ENCODE measurements at regions not wholly inside any gene's neighbourhood (a gene's known extent, or its start where the extent isn't known, plus 50 kb on each side); places are given as distances from the start of the nearest gene placed in this dataset.

DNA sequence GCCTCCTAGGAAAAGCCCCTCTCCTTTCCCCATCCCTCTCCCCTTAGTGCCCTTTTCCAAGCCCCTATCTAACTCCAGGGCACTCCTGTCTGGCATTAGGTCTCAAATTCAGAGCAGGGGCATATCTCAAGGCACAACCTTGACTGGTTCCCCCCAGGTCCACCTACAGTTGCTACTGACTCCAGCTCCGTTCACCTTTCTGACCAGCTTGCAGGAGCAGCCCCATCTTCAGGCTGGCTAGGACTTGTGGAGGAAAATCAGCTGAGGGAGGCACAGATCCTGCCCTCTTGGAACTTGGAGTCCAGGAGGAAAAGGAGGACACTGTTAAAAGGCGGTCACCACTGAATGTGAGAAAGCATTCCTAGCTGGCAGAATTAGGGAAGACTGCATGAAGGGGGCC is 152.4 kb downstream of the ZFP36L2 start:
- ChIA-PET POLR2A (interaction anchor here (1.0 to 1.3 kb wide), 2 partner anchors 15 to 56 kb away, joined by 3 read pairs; no protein-coding TSS in a partner anchor), CTCF (interaction anchor here (0.9 kb wide), 1 partner anchor 32 kb away, joined by 5 read pairs; no protein-coding TSS in a partner anchor)
- Histone ChIP-seq H3K4me3 (ENCODE audit: low read depth, low read length) (no peak overlapping the region), H3K27me3 (ENCODE audit: control insufficient read depth, insufficient read depth, low read length) (no peaks in the 10 kb centered on the region), H3K9me3 (ENCODE audit: control insufficient read depth, insufficient read depth, low read length) (no peaks in the 10 kb centered on the region), H3K27ac (ENCODE audit: low read depth, low read length) (peak overlapping the region; percentile 31)
- TF ChIP-seq CTCF (IDR thresholded peaks at IDR 0.05; ENCODE audit: low read depth, low read length), result no peak
- DNase-seq (ENCODE audit: low read depth, low spot score), result no peak

DNA sequence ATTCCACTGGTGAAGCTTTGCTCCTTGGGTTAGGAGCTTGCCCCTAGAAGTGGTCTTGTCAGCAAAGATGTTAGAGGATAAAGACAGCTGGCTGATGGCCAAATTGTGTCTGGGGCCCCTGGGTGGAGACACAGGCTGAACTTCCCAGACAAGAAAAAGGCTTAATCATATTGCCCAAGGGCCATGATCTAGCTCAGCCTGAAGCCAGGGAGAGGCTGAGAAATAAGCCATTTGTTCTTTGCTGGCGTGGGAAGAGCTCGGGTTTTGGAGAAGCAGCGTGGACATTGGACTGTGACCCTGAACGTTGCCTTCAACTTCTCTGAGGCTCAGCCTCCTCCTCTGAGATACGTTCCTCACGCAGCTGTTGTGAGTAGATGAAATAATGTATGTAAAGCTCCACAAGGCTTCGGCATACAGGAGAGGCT is 153.0 kb downstream of the ZFP36L2 start:
- POLR2A ChIA-PET, result no interaction called here
- no peak overlapping the region for H3K4me3 ChIP-seq (ENCODE audit: low read depth, low read length)
- CTCF ChIA-PET, result no interaction called here
- DNase-seq (ENCODE audit: low read depth, low spot score), result no peak
- no peaks in the 10 kb centered on the region for H3K9me3 ChIP-seq (ENCODE audit: control insufficient read depth, insufficient read depth, low read length)
- no peak overlapping the region for H3K27ac ChIP-seq (ENCODE audit: low read depth, low read length)
- H3K27me3 ChIP-seq (ENCODE audit: control insufficient read depth, insufficient read depth, low read length), result no peaks in the 10 kb centered on the region
- TF ChIP-seq CTCF (IDR thresholded peaks at IDR 0.05; ENCODE audit: low read depth, low read length), result no peak

DNA sequence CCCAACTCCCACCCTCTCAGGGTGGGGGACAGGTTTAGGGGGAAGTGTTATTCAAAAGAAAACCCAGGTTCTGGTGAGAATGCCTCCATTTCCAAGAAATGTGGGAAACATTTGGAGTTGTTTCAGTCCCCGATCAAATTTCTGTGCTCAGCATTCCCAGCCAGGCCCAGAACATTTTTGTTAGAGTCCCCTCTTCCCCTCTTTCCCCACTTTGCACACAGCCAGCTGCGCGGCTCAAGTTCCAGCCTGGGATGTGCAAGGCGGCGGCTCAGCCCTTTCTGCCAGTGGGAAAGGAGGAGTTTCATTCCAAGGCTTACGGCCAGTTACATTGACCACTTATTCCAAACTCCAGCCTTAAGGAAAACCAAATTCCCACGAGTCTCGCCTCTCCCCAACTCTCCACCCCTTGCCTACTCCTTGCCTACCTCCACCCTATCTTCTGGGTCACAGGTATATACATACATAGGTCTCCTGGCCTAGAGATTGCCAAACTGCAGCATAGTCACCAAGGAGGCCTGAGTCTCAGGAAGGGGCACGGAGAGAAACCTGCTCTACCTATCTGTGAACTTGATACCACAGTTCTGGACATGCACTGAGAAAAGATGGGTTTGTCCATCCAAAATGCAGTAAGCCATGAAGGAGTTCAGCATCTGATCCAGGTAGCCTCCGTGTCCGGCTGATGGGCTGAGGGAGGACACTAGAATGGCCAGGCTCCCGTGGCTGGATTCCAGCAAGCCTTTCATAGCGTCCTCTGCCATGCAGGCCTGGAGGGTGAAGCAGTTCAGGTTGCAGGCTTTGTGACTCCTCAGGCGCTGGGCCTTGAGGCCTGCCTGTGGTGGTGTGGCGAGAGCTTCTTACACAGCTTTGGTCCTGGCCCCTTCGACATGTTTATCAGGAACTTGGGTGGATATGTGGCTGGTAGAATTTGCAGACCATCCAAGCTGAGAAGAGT is 154.5 kb downstream of the ZFP36L2 start:
- Histone ChIP-seq H3K9me3 (ENCODE audit: control insufficient read depth, insufficient read depth, low read length) (no peaks in the 10 kb centered on the region), H3K27ac (ENCODE audit: low read depth, low read length) (peak overlapping the region; percentile 52), H3K27me3 (ENCODE audit: control insufficient read depth, insufficient read depth, low read length) (no peaks in the 10 kb centered on the region), H3K4me3 (ENCODE audit: low read depth, low read length) (no peak overlapping the region)
- no peak for DNase-seq (ENCODE audit: low read depth, low spot score)
- no peak for TF ChIP-seq CTCF (IDR thresholded peaks at IDR 0.05; ENCODE audit: low read depth, low read length)
- ChIA-PET POLR2A (interaction anchor here (0.7 kb wide), 1 partner anchor 153 kb away, joined by 3 read pairs; no protein-coding TSS in a partner anchor), CTCF (no interaction called here)

- Histone ChIP-seq H3K4me3 (ENCODE audit: low read depth, low read length) (no peak overlapping the region), H3K27me3 (ENCODE audit: control insufficient read depth, insufficient read depth, low read length) (no peaks in the 10 kb centered on the region), H3K27ac (ENCODE audit: low read depth, low read length) (peak overlapping the region; percentile 52), H3K9me3 (ENCODE audit: control insufficient read depth, insufficient read depth, low read length) (no peaks in the 10 kb centered on the region)
- CTCF ChIA-PET, result no interaction called here
- no peak for DNase-seq (ENCODE audit: low read depth, low spot score)
- POLR2A ChIA-PET, result no interaction called here
- TF ChIP-seq CTCF (IDR thresholded peaks at IDR 0.05; ENCODE audit: low read depth, low read length), result no peak
These were observed 155.5 kb downstream of the ZFP36L2 start for GRCh38 chr2:43070676-43071502.

Measured in AG04450 (cell line).